DND-41 (cell line): ENCODE measurements at regions not wholly inside any gene's neighbourhood (a gene's known extent, or its start where the extent isn't known, plus 50 kb on each side); places are given as distances from the start of the nearest gene placed in this dataset.

Experiments used
- ATAC-seq: fragments of 200-7000 bp; cut with Tn5 transposase; 3 replicates; pipeline ENCODE4 v1.9.1; 2021; ENCODE audit warnings: low read depth; ENCODE audit not compliant: insufficient read depth
- DNase-seq: peaks from one replicate; pipeline ENCODE4 v3.0.0-alpha.2; 2020
- H2AFZ ChIP-seq: 2 replicates; pipeline ENCODE4 v1.6.0; 2012; ENCODE audit warnings: low read depth, low read length
- H3K27ac ChIP-seq: 2 replicates; pipeline ENCODE4 v1.5.1; 2012; ENCODE audit warnings: low read length, inconsistent platforms
- H3K27me3 ChIP-seq: fragments of 200-600 bp; sonication (generic); 2 replicates; pipeline ENCODE4 v1.6.0; 2012; ENCODE audit warnings: low read length, mild to moderate bottlenecking, inconsistent platforms; ENCODE audit not compliant: insufficient read depth, poor library complexity
- H3K36me3 ChIP-seq: 2 replicates; pipeline ENCODE4 v1.5.1; 2012; ENCODE audit warnings: low read length, inconsistent platforms; ENCODE audit not compliant: insufficient read depth
- H3K4me1 ChIP-seq: 2 replicates; pipeline ENCODE4 v1.5.1; 2012; ENCODE audit warnings: mild to moderate bottlenecking, low read length; ENCODE audit not compliant: insufficient read depth
- H3K4me2 ChIP-seq: 2 replicates; pipeline ENCODE4 v1.6.0; 2012; ENCODE audit warnings: mild to moderate bottlenecking, moderate library complexity, low read length, inconsistent platforms; ENCODE audit not compliant: insufficient read depth
- H3K4me3 ChIP-seq, 2 experiments: fragments of 200-600 bp in 1 of 2; shearing (Covaris generic) in 1 of 2; 2 replicates each; pipeline ENCODE4 v1.5.1; 2012 to 2016; ENCODE audit warnings: inconsistent platforms in 2 of 2, low read length in 2 of 2, mild to moderate bottlenecking in 2 of 2, low read depth in 1 of 2, moderate library complexity in 1 of 2
- H3K79me2 ChIP-seq: 2 replicates; pipeline ENCODE4 v1.6.0; 2012; ENCODE audit warnings: low read length, inconsistent platforms; ENCODE audit not compliant: insufficient read depth
- H3K9ac ChIP-seq: 2 replicates; pipeline ENCODE4 v1.6.0; 2012; ENCODE audit warnings: low read depth, mild to moderate bottlenecking, inconsistent platforms, low read length, moderate library complexity
- H3K9me3 ChIP-seq: 2 replicates; pipeline ENCODE4 v1.5.1; 2012; ENCODE audit warnings: low read length, moderate library complexity, mild to moderate bottlenecking, inconsistent platforms; ENCODE audit not compliant: insufficient read depth, severe bottlenecking
- H4K20me1 ChIP-seq: 2 replicates; pipeline ENCODE4 v1.6.0; 2012; ENCODE audit warnings: low read length; ENCODE audit not compliant: insufficient read depth
- EZH2 ChIP-seq: IDR thresholded peaks from 3 replicates; pipeline ENCODE4 v1.6.1; 2012; ENCODE audit warnings: borderline replicate concordance, low read depth, mild to moderate bottlenecking, moderate library complexity, low read length, inconsistent platforms; ENCODE audit not compliant: severe bottlenecking
- TF ChIP-seq, protein P1 (sequence below): IDR thresholded peaks from 2 replicates; pipeline ENCODE4 v1.5.1; 2012; ENCODE audit warnings: borderline replicate concordance, low read length, moderate library complexity, mild to moderate bottlenecking; ENCODE audit not compliant: poor library complexity, severe bottlenecking; ENCODE audit errors: extremely low read depth

DNA sequence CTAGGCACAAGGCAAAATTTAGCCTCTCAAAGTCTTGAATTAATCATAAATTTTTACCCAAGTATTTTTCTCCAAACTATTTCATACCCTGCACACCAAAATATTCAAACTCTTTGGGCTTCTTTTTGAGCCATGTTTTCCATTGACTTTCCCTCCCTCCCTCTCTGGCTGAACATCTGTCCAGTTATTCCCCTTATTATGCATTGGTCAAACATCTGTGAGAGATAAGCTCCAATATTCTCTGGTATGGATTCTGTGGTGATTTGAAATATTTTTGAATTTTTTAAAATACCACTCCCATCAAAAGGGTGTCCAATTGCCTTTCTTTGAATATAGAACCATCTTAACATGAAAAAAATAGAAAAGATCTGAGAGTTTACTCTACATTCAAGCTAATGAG lies 244.2 kb downstream of the RFPL4B start:
- Histone ChIP-seq H3K4me3 (no peak overlapping the region), H3K9ac (no peak overlapping the region), H4K20me1 (no peaks in the 10 kb centered on the region), H3K4me1 (no peaks in the 10 kb centered on the region), H2AFZ (no peak overlapping the region), H3K79me2 (no peaks in the 10 kb centered on the region), H3K36me3 (no peaks in the 10 kb centered on the region), H3K9me3 (no peaks in the 10 kb centered on the region), H3K27ac (no peak overlapping the region), H3K27me3 (no peaks in the 10 kb centered on the region), H3K4me2 (no peak overlapping the region)
- no peak for DNase-seq
- ATAC-seq: no peak
- TF ChIP-seq EZH2: no peak
- TF ChIP-seq, protein P1, sequence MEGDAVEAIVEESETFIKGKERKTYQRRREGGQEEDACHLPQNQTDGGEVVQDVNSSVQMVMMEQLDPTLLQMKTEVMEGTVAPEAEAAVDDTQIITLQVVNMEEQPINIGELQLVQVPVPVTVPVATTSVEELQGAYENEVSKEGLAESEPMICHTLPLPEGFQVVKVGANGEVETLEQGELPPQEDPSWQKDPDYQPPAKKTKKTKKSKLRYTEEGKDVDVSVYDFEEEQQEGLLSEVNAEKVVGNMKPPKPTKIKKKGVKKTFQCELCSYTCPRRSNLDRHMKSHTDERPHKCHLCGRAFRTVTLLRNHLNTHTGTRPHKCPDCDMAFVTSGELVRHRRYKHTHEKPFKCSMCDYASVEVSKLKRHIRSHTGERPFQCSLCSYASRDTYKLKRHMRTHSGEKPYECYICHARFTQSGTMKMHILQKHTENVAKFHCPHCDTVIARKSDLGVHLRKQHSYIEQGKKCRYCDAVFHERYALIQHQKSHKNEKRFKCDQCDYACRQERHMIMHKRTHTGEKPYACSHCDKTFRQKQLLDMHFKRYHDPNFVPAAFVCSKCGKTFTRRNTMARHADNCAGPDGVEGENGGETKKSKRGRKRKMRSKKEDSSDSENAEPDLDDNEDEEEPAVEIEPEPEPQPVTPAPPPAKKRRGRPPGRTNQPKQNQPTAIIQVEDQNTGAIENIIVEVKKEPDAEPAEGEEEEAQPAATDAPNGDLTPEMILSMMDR: no peak

DNA sequence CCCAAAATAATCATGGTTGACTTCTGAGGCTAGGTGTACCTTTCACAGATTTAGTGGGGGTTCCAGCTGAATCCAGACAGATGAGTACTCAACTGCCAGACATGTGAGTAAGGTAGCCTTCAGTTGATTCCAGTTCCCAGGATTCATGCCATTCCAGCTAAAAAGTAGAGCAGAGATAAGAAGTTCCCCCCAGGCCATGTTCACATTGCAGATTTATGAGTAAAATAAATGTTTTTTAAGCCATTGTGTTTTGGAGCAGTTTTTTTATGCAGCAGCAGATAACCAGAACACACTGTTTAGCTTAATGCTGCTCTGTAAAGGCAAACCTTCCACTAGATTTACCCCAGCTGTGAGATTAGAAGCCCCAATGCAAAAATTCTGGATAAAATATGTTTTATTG lies 245.0 kb downstream of the RFPL4B start:
- Histone ChIP-seq H4K20me1 (no peaks in the 10 kb centered on the region), H3K27me3 (no peaks in the 10 kb centered on the region)

DNA sequence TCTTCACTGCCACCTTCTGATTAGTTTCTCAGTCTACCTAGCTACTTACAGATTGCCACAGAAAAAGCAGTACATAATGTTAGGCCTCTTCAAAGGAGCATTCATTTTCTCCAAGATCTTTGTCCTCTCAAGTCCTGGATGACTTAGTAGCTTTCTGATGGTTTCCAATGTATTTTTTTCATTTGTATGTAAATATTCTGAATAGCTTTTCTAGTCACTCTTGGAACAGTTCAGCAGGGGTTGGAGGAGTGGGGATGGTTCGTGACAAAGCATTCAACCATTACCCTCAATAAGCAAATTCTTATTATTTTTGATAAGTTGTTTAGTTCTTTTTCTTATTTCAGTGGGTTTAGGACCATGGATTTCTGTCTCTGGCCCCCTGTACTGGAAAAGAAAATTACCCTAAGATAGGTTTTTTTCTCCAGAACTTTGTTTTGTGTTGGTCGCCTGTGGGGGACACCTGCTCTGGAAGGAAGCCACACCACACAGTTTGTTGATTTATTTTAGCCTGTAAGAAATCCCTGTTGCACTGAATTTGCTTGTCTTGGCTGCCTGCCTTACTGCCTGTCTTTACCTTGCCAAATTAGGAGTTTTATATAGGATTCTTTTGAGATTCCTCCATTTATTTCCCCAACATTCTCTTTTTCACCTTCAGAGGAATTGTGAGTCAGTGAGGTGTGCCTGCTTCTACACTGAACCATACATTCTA lies 247.9 kb downstream of the RFPL4B start:
- no peaks in the 10 kb centered on the region for H3K79me2 ChIP-seq
- no peak for TF ChIP-seq EZH2
- TF ChIP-seq, protein P1: no peak
- no peaks in the 10 kb centered on the region for H3K9me3 ChIP-seq
- ATAC-seq (no peak), DNase-seq (no peak)
- H3K4me3 ChIP-seq: no peak overlapping the region
- H2AFZ ChIP-seq: no peak overlapping the region
- no peaks in the 10 kb centered on the region for H3K27me3 ChIP-seq
- no peaks in the 10 kb centered on the region for H3K4me1 ChIP-seq
- no peaks in the 10 kb centered on the region for H3K36me3 ChIP-seq
- H3K27ac ChIP-seq: no peak overlapping the region
- H3K9ac ChIP-seq: no peak overlapping the region
- H4K20me1 ChIP-seq: no peaks in the 10 kb centered on the region
- no peak overlapping the region for H3K4me2 ChIP-seq

More for the DNA sequence above, 245.0 kb downstream of the RFPL4B start:
- H3K4me3 ChIP-seq: no peak overlapping the region
- no peak overlapping the region for H3K27ac ChIP-seq
- no peaks in the 10 kb centered on the region for H3K79me2 ChIP-seq
- TF ChIP-seq, protein P1: no peak
- TF ChIP-seq EZH2: no peak
- no peaks in the 10 kb centered on the region for H3K36me3 ChIP-seq
- no peaks in the 10 kb centered on the region for H3K9me3 ChIP-seq
- DNase-seq (no peak), ATAC-seq (no peak)
- H3K4me2 ChIP-seq: no peak overlapping the region
- H2AFZ ChIP-seq: no peak overlapping the region
- H3K9ac ChIP-seq: no peak overlapping the region
- no peaks in the 10 kb centered on the region for H3K4me1 ChIP-seq
